HG03064 (cell line): ENCODE measurements at regions not wholly inside any gene's neighbourhood (a gene's known extent, or its start where the extent isn't known, plus 50 kb on each side); places are given as distances from the start of the nearest gene placed in this dataset.

ENCODE experiments used
- ATAC-seq: cut with Tn5 transposase; IDR thresholded peaks from one replicate; pipeline ENCODE4 v1.9.1; 2021; ENCODE audit warnings: low read depth; ENCODE audit not compliant: unreplicated experiment

GRCh38 chr15:95341686-95342085 is 988.8 kb upstream of the NR2F2 start:
- ATAC-seq, result no peak

GRCh38 chr15:95345867-95346266 is 984.6 kb upstream of the NR2F2 start:
- ATAC-seq, result no peak

GRCh38 chr15:95346721-95347475 is 983.6 kb upstream of the NR2F2 start:
- no peak for ATAC-seq

GRCh38 chr15:95347837-95348236 is 982.7 kb upstream of the NR2F2 start:
- no peak for ATAC-seq

- no peak for ATAC-seq
Measured at GRCh38 chr15:95350908-95351307, 979.6 kb upstream of the NR2F2 start.

GRCh38 chr15:95352631-95353187 is 977.8 kb upstream of the NR2F2 start:
- ATAC-seq, result no peak

- ATAC-seq, result no peak
Measured at GRCh38 chr15:95353512-95353911, 977.0 kb upstream of the NR2F2 start.

GRCh38 chr15:95359966-95360365 is 970.5 kb upstream of the NR2F2 start:
- no peak for ATAC-seq

- ATAC-seq, result no peak
Measured at GRCh38 chr15:95362306-95362705, 968.2 kb upstream of the NR2F2 start.

- no peak for ATAC-seq
Measured at GRCh38 chr15:95363646-95364045, 966.9 kb upstream of the NR2F2 start.

- ATAC-seq, result no peak
Measured at GRCh38 chr15:95365511-95366107, 964.9 kb upstream of the NR2F2 start.

- no peak for ATAC-seq
Measured at GRCh38 chr15:95368191-95368590, 962.3 kb upstream of the NR2F2 start.

- ATAC-seq, result no peak
Measured at GRCh38 chr15:95368755-95369601, 961.5 kb upstream of the NR2F2 start.

- no peak for ATAC-seq
Measured at GRCh38 chr15:95370291-95370690, 960.2 kb upstream of the NR2F2 start.

GRCh38 chr15:95371664-95372063 is 958.8 kb upstream of the NR2F2 start:
- ATAC-seq, result no peak

- ATAC-seq, result no peak
Measured at GRCh38 chr15:95375281-95375680, 955.2 kb upstream of the NR2F2 start.

GRCh38 chr15:95377258-95377852 is 953.1 kb upstream of the NR2F2 start:
- no peak for ATAC-seq

GRCh38 chr15:95394186-95395067 is 936.1 kb upstream of the NR2F2 start:
- no peak for ATAC-seq

GRCh38 chr15:95400428-95400827 is 930.1 kb upstream of the NR2F2 start:
- no peak for ATAC-seq

GRCh38 chr15:95401587-95401986 is 928.9 kb upstream of the NR2F2 start:
- ATAC-seq, result no peak
